Amniotic stem cell (primary cell): ENCODE measurements at regions not wholly inside any gene's neighbourhood (a gene's known extent, or its start where the extent isn't known, plus 50 kb on each side); places are given as distances from the start of the nearest gene placed in this dataset.

ENCODE experiments used
- DNase-seq: peaks from one replicate; lab custom pipeline; 2025; lab: John Stamatoyannopoulos, UW

DNA sequence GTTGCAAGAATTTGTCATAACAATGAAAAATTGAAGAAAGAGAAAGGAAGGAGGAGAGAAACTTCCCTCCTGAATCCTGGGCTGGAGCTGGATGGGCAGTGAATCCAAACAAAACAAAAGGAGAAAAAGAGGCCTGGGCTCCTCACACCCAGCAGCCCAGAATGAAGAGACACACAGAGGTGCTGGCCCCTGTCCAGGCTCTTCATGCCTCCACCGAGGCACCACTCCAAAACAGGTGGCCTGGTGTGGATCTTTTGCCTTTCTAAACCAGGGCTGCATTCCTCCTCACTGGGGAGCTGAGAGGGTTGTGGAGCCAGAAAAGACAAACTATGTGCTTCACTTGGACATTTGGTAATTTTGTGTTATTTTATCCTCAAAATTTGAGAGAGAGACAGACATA is 76.0 kb downstream of the FAM124B start:
- DNase-seq = no peak

DNA sequence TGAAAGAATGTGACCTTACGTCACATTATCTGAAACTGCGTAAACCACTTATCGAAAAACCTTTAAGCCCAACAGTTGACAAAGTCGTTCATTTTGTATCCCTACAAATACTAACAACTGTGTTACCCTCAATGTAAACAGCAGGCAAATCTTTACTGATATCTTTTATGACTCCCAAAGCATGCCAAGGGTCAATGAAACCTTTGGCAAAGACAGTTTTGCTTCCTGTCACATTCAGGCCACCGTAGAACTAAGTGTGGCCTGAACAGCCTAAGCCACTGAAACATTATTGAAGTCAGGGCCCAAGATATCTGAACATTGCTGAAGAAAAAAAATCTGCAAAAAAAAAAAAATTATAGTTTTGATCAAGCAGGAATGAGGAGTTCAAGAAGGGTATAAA is 77.3 kb downstream of the FAM124B start:
- no peak for DNase-seq

DNA sequence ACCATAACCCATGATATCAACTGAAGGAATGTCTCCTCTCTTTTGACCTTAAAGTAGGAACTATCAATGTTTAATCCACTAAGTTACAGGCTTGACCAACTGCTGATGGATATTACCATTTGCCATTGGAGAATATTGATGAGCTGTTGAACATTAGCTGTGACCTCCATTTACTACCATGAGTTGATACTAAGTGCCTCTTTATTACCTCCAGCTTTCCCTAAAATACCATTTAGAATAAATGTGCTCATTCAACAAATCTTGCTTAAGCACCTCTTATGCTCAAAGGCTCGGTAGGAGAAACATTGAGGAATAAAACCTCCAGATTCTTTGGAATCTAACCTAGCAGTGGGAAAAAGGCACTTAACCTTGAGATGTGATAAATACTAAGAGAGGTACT is 81.2 kb downstream of the FAM124B start:
- no peak for DNase-seq

DNA sequence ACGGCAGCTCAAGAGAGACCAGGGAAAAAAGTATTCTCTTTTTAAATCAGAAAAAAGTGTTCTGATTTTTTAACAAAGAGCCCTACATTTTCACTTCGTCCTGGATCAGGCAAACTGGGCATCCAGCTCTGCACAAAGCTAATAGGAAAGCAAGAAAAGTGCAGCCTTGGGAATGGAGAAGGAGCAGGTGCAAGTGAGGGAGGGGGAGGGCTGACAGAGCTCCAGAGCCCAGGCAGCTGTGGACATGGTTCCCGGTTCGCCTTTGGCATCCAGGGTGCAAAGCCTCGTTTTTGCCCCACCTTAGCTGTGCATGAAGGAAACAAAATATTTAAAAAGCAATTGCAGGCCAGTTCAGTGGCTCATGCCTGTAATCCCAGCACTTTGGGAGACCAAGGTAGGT is 82.2 kb downstream of the FAM124B start:
- no peak for DNase-seq

DNA sequence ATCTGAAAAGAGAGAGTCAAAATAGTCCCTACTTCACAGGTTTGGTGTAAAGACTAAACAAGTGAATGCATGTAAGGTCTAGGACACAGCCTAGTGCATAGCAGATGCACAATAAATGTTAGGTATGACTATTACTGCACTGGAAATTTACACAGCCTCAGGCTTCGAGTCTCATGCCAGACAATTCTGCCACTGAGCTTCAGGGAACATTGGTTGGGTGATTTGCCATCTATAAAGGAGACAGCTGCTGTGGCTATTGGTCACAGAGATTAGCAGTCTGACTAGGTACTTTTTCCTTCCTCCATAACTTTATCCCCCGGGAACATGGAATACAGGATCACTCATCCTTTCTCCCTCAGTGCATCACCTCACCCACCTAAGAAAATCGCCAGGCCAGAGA is 89.2 kb downstream of the FAM124B start:
- DNase-seq = no peak

DNA sequence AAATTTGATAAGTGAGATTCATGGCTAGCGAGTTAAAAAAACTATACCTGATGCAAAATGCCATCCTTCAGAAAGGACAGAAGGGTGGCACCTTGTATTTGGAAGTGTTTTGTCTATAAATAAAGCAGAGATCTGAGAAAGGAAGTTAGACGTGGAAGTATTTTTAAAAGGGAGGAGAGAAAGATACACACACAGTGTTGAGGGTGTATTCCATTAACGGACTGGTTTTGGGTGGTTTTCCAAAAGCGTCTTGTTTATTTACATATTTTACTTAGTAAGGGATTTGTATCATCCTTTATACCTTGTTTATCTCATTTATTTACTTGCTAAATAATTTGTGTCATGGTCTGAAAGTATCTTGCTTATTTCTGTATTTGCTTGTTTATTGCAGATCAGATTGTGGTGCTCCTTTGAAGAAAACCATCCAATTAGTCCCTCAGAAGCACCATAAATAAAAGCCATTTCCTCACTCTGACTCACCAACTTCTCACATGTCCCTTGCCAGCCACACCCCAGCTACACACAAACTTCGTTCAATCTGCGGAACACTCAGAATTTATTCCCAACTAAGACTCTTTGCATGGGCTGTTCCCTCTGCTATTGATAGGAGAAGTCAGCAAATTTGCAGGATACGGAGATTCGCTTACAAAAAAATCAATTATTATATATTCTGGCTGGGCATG is 90.8 kb downstream of the FAM124B start:
- no peak for DNase-seq

DNA sequence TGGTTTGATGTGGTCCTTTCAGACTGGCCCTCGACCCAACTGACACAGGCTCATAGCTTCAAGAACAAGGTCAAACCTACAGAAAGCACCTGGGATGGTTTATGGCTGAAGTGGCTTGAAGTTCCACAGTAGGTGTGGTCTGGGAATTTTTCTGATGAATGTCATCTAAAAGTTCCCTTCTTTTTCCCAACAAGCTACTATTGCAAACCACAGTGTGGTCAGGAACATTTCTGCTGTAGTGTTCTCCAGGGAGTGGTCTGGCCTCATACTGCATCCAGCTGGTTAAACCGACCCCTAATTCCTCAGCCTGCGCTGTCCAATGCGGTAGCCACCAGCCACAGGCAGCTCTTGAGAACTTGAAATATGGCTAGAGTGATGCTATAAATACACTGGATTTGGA is 92.7 kb downstream of the FAM124B start:
- no peak for DNase-seq

DNA sequence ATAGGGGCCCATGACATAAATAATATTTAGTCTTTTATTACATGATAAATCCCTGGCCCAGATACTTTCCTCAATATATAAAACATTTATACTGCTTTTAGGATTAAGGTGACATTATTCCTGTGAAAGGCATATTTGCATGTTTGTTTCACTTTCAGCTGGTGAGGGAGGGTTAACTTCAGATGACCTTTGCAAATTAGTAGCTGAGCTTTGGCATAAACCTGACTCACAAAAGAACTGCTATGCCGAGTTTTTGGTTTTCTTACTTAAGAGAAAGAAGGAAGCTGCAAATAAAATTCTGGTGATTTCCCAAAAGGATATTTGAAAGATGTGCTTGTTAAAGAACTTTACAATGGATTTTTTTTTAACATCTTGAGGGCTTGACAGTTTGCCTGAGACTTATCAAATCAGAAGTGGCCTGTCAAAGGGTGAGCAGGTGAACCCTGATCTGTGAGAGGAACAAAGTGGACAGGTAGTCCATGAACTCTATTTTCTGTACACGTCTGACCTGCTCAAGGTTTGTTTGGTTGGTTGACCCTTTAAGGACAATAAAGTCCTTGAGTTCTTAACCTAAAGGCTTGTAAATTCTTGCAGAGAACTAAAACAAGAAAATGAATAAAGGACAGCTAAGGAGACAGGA is 93.5 kb downstream of the FAM124B start:
- DNase-seq = no peak

DNA sequence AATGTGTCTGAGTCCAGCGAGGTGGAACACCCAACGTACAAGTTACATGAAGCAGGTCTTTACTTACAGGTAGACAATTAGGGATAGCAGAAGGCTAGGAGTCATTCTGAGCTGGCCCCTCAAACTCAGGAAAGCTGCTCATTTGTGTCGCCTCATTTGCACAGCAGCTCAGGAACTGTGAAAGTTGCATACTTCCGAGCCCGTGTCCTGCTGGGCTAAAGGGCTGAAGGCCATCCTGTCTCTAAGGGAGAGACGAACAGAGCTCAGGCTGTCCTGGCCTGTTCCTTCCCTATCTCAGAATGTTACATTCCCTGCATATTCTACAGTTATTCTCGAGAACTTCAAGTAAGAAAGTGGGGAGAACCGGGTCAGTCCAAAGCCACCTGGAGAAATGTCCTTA is 99.0 kb downstream of the FAM124B start:
- no peak for DNase-seq

DNA sequence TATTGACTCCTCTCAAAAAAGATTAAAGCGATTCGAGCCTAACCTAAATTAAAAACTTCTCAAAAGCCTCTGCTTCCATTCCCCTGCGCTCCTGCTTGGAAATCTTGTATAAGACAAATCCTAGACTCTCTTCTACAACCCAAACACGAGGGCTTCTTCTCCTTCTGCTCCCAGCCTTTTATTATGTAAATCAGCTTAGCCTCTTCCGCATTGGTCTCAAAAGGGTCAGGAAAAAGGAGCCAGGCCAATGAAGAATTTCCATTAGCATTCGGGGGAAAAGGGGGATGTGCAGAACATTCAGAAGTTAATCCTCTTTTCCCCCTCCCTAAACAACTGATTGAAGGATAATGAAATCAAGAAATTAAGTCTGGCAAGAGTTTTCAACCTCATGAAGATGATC is 107.9 kb downstream of the FAM124B start:
- DNase-seq = no peak

DNA sequence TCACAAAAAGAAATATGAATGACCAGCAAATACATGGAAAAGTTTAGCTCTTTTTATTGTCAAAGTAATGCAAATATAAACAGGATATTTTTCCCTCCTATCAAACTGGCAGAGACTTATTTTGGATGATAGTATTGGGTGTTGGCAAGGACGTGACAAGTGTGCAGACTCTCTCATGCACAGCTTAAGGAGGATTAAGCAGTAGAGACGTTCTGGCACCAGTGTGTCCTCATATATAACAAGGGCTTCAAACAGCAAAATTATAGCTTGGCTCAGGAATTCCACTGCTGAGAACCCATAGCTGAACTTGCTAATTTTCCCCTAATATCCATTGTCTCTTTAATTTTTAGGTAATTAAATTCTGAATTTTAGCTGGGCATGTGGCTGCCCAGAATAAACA is 114.4 kb downstream of the FAM124B start:
- DNase-seq = no peak

DNA sequence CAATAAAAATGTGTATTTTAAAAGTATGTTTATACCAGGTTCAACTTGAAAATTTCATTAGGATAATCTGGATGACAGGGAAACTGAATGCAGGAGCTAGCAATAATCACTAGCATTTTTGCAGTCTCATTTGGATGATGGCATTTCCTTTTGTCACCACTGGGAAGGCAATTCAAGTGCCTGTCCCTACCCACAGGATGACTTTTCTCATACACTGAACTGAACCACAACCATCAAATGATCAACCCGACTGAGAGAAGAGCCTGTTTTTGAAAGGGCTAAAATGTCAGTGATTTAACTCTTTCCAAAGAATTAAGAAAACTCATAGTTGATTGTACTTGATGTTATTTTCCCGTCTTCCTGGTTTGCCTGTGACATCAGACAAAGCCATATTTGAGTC is 115.0 kb downstream of the FAM124B start:
- DNase-seq = no peak

DNA sequence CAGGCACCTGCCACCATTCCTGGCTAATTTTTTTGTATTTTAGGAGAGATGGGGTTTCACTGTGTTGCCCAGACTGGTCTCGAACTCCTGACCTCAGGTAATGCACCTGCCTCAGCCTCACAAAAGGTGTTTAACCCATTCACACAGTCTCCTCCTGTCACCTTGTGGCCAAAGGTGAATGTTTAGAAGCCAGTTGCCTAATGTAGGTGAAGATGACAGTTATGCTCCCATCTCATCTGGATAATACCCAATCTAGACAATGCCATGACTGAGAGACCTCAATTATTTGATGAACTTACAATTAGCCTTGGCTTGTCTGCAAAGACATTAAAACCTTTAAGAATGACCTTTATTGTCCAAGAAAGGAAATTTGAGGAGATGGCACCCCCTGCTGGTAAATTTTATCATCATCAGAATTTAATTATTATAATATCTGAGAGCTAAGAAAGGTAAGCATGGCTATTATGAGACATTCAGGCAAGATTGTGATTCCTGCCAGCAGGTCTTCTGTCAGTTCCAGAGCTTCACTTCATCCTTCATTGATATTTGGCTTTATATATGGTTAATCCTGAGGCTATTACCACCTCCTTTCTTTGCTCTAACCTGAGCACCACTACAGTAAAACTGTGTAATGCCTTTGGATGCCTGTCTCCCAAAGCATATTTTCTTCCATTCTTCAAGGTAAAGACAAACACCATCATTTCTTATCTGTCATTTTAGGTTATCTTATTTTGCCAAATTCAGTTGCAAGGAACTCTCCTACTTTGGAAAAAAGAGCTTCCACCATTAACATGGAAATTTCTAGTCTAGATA is 117.6 kb downstream of the FAM124B start:
- no peak for DNase-seq

DNA sequence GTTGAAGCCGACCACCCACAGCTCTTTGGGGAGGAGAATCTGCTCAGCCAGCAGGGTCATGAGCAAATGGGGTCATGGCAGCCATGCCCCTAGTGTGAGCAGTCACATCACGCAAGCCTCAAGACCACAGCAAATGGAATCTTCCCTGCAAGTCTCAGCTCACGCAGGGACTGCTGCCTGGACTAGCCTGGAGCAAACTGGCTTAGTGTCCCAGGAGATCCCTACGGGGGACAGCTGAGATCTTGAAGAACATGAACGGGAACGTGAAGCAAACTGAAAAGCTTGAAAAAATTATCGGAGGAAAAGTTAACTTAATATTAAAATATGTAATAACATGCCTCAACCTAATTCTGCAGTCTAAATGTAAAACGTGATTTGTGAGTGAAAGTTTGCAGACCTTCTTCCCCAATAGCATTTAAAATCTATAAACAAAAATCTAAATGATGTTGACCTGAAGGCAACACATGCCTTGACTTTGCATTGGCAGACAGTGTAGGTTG is 118.4 kb downstream of the FAM124B start:
- no peak for DNase-seq

DNA sequence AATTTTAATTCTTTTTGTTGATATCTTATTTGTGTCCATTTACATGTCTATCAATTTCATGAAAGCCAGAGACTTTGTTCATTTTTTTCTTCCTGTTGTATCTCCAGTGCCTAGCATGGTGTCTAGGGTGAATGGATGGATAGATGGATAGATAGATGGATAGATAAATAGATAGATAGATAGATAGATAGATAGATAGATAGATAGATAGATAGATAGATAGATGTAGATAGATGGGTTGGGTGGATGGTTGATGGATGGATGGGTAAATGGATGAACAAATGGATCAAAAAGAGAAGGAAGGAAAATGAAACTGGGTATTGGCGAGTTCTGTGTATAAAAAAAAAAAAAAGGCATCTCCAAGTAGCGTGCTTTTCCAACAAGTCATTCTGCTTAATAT is 120.5 kb downstream of the FAM124B start:
- no peak for DNase-seq

DNA sequence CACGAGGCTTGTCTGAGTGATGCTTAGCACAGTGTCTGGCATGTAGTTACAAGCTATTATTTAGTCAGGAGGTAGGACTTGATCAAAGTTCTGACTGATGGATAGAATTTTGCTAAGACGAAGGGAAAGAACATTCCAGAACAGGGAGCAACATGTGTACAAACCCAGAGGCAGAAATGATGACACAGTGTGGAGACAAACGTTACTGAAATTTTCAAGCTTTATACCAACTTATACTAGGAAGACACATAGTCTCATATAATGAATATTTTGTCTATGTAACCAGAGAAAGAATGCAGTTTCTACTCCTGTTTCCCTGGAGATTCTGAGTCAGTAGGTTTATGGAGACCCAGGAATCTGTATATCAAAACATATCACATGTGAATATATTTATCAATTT is 123.4 kb downstream of the FAM124B start:
- no peak for DNase-seq

DNA sequence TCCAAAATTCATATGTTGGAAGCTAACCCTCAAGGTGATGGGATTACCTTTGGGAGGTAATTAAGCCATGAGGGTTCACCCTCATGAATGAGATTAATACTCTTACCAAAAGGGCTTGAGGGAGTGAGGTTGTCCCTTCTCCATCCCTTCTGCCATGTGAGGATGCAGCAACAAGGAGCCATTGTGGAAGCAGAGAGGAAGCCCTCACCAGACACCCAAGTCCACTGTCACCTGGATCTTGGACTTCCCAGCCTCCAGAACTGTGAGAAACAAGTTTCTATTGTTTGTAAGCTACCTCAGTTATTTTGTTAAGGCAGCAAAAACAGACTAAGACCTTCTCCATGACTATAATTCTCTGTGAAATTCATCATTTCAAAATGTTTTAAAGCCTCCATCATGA is 125.7 kb downstream of the FAM124B start:
- no peak for DNase-seq

DNA sequence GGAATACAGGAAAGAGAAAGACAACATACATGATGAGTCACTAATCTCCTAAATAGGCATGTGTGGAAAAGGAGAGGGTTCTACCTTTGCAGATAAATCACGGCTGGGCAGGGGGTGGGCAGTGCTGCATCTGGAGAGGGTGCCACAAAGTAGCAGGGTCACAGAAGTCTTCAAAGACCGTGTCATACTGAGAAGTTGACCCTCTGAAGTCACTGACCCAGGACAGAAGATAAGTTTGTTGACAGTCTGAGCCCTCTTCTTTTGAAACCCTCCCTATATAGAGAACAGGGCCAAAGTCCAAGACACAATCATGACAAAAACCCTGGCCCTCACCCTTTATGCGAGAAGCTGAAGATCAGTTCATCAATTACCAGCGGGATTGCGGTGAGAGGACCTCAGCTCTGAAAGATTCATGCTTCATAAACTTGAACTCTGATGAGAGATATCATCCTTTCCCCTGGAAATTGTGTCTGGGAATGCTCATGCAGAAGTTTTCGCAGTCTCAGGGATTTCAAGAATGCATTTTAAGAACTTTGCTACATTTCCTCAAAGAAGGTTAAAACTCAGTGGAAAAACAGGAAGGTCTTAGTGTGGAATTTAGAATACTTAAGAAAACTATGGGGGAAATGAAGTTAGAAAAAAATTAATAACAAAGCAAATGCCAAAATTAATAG is 129.5 kb downstream of the FAM124B start:
- no peak for DNase-seq

DNA sequence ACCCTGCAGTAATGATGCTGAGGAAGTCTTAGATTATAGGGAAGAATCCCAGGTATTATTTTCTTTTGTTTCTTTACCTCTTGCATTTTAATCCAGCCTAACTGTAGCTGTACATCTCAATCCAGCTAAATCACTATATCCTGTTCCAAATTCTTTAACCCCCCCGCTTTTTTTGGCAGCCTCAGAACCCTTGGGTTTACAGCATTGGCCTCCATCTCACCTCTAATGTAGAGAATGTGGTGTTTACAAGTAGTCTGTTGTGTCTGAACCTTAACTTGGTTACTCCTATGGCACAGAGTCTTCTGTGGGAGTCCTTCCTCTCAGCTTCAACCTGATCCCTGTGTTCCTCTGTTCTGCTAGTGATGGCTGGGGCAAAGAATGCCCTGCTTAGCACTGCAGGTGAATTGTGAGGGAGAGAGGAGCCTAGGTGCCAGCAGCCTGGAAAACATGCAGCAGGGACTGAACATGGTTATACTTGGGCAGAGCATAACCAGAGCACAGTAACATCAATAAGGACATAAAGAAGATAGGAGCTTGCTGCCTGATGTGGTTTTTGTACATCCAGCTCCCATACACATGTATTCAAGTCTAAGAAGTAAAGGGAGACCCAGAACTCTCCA is 130.2 kb downstream of the FAM124B start:
- DNase-seq = no peak

DNA sequence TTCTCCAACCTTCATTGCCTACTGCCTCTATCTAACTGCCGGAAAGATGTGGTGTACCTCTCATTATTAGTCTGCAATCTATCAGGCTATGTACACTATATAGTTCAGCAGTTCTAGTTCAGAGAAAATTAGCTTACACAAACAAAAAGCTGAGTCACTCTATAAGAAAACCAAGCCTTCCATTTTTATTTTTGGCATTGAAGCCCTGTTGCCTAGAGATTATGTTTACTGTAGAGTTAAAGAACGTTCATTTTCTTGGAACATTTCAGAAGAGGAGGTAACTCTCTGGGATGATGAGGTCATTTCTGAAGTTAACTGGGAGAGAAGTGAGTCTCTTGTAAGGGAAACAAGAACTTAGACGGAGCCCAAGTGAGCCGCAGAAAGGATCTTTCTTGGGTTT is 133.5 kb downstream of the FAM124B start:
- DNase-seq = peak; percentile 88

DNA sequence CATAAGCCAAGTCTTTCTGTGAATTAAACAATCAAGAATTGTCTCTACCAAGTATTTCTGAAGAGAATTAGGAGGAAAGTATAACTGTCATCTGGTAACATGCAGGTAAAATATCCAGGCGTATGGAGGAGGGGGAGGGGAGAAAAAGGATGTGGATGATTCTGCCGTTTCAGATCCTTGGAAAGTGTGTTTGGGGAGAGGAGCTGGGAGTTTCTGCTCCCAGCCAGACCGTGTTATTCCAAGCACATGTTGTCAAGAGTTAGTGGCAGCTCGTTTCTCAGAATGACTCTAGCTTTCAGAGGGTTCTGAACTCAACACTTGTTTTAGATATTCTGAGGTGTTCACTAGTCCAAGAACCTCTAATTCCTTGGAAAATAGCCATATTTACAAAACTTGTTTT is 137.6 kb downstream of the FAM124B start:
- no peak for DNase-seq

DNA sequence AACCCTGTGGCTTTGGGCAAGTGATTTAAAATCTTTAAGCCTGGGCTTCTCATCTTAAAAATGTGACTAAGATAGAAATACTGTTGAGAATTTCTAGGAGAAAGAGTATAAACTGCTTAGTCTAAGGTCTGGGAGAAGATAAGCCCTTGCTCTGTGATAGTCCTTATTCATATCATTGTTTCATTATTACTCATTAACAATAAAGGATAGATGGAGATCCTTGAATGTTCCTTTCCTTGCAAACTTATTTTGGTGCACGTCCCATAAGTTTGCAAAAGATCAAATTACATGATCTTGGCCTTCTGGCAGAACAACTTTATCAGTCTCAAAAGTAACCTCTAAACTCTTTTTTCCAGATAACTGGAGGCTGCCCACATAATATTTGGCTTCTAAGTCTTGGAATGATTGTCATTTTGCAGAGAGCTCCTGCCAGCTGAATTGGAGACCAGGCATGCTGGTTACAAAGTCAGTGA is 138.3 kb downstream of the FAM124B start:
- no peak for DNase-seq
